ENCODE measurements at regions not wholly inside any gene's neighbourhood (a gene's known extent, or its start where the extent isn't known, plus 50 kb on each side); places are given as distances from the start of the nearest gene placed in this dataset.
"Not testable (repeated sequence)": the region's sequence is repeated elsewhere in the genome, so short reads cannot be mapped to it uniquely, and the experiment has no call there.

- WGBS (ENCODE audit: low lambda C conversion rate, missing lambda C conversion rate): 86% methylated on average over 6 of the region's 6 CpGs
- Histone ChIP-seq H3K27ac (no peak overlapping the region), H3K79me2 (no peaks in the 10 kb centered on the region), H3K27me3 (peaks cover 4% of the 10 kb centered on the region), H3K36me3 (replicated peaks; ENCODE audit: insufficient read depth, low read depth) (no peaks in the 10 kb centered on the region), H3K4me2 (no peak overlapping the region), H3K4me3 (no peak overlapping the region), H4K20me1 (ENCODE audit: insufficient read depth, poor library complexity, severe bottlenecking) (no peaks in the 10 kb centered on the region), H3K9me2 (replicated peaks; ENCODE audit: insufficient read depth) (no peaks in the 10 kb centered on the region), H3K4me1 (ENCODE audit: insufficient read depth) (no peaks in the 10 kb centered on the region), H3K9me3 (ENCODE audit: low read depth) (no peaks in the 10 kb centered on the region), H2AFZ (no peak overlapping the region)
- DNase-seq (ENCODE audit: low spot score): no peak
- TF ChIP-seq EZH2phosphoT487 (IDR thresholded peaks at IDR 0.05; ENCODE audit: low read depth, severe bottlenecking, unreplicated experiment) (no peak), CTCF (IDR thresholded peaks at IDR 0.05; ENCODE audit: poor library complexity) (no peak), EZH2 (IDR thresholded peaks at IDR 0.05; ENCODE audit: borderline replicate concordance) (no peak)
These were observed 143.2 kb downstream of the NPIPB5 start for GRCh38 chr16:22653876-22654275.

- H4K20me1 ChIP-seq (ENCODE audit: insufficient read depth, poor library complexity, severe bottlenecking); H3K36me3 ChIP-seq (replicated peaks; ENCODE audit: insufficient read depth, low read depth); H2AFZ ChIP-seq; H3K4me3 ChIP-seq; DNase-seq (ENCODE audit: low spot score); H3K4me2 ChIP-seq; H3K4me1 ChIP-seq (ENCODE audit: insufficient read depth); H3K27ac ChIP-seq; H3K9me3 ChIP-seq (ENCODE audit: low read depth); H3K9me2 ChIP-seq (replicated peaks; ENCODE audit: insufficient read depth); H3K79me2 ChIP-seq; H3K27me3 ChIP-seq: not testable (repeated sequence)
- WGBS (ENCODE audit: low lambda C conversion rate, missing lambda C conversion rate): 90% methylated on average over 9 of the region's 9 CpGs
These were observed 145.9 kb downstream of the NPIPB5 start for GRCh38 chr16:22656573-22656972.

GRCh38 chr16:22659933-22660332, 149.2 kb downstream of the NPIPB5 start:
- peaks cover 11% of the 10 kb centered on the region for H3K27me3 ChIP-seq
- H3K79me2 ChIP-seq: no peaks in the 10 kb centered on the region
- H3K27ac ChIP-seq: no peak overlapping the region
- H3K4me2 ChIP-seq: no peak overlapping the region
- DNase-seq (ENCODE audit: low spot score): no peak
- H3K4me3 ChIP-seq: no peak overlapping the region
- no peaks in the 10 kb centered on the region for H4K20me1 ChIP-seq (ENCODE audit: insufficient read depth, poor library complexity, severe bottlenecking)
- H2AFZ ChIP-seq: no peak overlapping the region
- 73% methylated on average over 4 of the region's 4 CpGs for WGBS (ENCODE audit: low lambda C conversion rate, missing lambda C conversion rate)
- TF ChIP-seq EZH2 (IDR thresholded peaks at IDR 0.05; ENCODE audit: borderline replicate concordance) (no peak), EZH2phosphoT487 (IDR thresholded peaks at IDR 0.05; ENCODE audit: low read depth, severe bottlenecking, unreplicated experiment) (no peak), CTCF (IDR thresholded peaks at IDR 0.05; ENCODE audit: poor library complexity) (no peak)
- no peaks in the 10 kb centered on the region for H3K9me3 ChIP-seq (ENCODE audit: low read depth)
- no peaks in the 10 kb centered on the region for H3K9me2 ChIP-seq (replicated peaks; ENCODE audit: insufficient read depth)
- H3K4me1 ChIP-seq (ENCODE audit: insufficient read depth): no peaks in the 10 kb centered on the region
- H3K36me3 ChIP-seq (replicated peaks; ENCODE audit: insufficient read depth, low read depth): no peaks in the 10 kb centered on the region

GRCh38 chr16:22660441-22661160, 149.9 kb downstream of the NPIPB5 start:
- Histone ChIP-seq H3K9me3 (ENCODE audit: low read depth) (no peaks in the 10 kb centered on the region), H2AFZ (no peak overlapping the region), H3K4me2 (no peak overlapping the region), H4K20me1 (ENCODE audit: insufficient read depth, poor library complexity, severe bottlenecking) (no peaks in the 10 kb centered on the region), H3K27me3 (peaks cover 15% of the 10 kb centered on the region), H3K4me1 (ENCODE audit: insufficient read depth) (no peaks in the 10 kb centered on the region), H3K27ac (no peak overlapping the region), H3K79me2 (no peaks in the 10 kb centered on the region), H3K36me3 (replicated peaks; ENCODE audit: insufficient read depth, low read depth) (no peaks in the 10 kb centered on the region), H3K9me2 (replicated peaks; ENCODE audit: insufficient read depth) (no peaks in the 10 kb centered on the region), H3K4me3 (no peak overlapping the region)
- DNase-seq (ENCODE audit: low spot score): no peak
- TF ChIP-seq CTCF (IDR thresholded peaks at IDR 0.05; ENCODE audit: poor library complexity): no peak
- TF ChIP-seq EZH2phosphoT487 (IDR thresholded peaks at IDR 0.05; ENCODE audit: low read depth, severe bottlenecking, unreplicated experiment): no peak
- TF ChIP-seq EZH2 (IDR thresholded peaks at IDR 0.05; ENCODE audit: borderline replicate concordance): no peak
- 88% methylated on average over 5 of the region's 5 CpGs for WGBS (ENCODE audit: low lambda C conversion rate, missing lambda C conversion rate)

Measured in hepatocyte (in vitro differentiated cells).